ENCODE measurements at regions not wholly inside any gene's neighbourhood (a gene's known extent, or its start where the extent isn't known, plus 50 kb on each side); places are given as distances from the start of the nearest gene placed in this dataset.

GRCh38 chr3:73228437-73228836 is 167.0 kb downstream of the EBLN2 start:
- TF ChIP-seq CTCF (IDR thresholded peaks at IDR 0.05): no peak
- no peak for TF ChIP-seq POLR2A (IDR thresholded peaks at IDR 0.05)
